HEK293T (cell line): ENCODE measurements at regions not wholly inside any gene's neighbourhood (a gene's known extent, or its start where the extent isn't known, plus 50 kb on each side); places are given as distances from the start of the nearest gene placed in this dataset.

Source experiments
- CTCF ChIA-PET: fragments of 350-600 bp; formaldehyde crosslinking; extraction: SDS; loops from one replicate; lab custom pipeline; 2021; ENCODE audit warnings: antibody characterized with exemption, inconsistent platforms; lab: Yijun Ruan, JAX
- POLR2A ChIA-PET: fragments of 350-600 bp; formaldehyde crosslinking; extraction: SDS; loops from one replicate; lab custom pipeline; 2020; ENCODE audit warnings: antibody characterized with exemption, inconsistent platforms; lab: Yijun Ruan, JAX
- DNase-seq: peaks from one replicate; pipeline ENCODE4 v3.0.0; 2012; ENCODE audit warnings: mixed read lengths; ENCODE audit errors: extremely low spot score
- ARNT ChIP-seq: fragments of 450-650 bp; IDR thresholded peaks from 2 replicates; pipeline ENCODE4 v1.6.1; 2017; ENCODE audit warnings: mild to moderate bottlenecking
- BHLHE40 ChIP-seq: fragments of 450-650 bp; IDR thresholded peaks from 2 replicates; pipeline ENCODE4 v1.6.1; 2016; ENCODE audit warnings: mild to moderate bottlenecking, moderate library complexity, borderline replicate concordance
- CTBP1 ChIP-seq: fragments of 450-650 bp; IDR thresholded peaks from 2 replicates; pipeline ENCODE4 v1.6.1; 2016; ENCODE audit warnings: borderline replicate concordance
- ELF4 ChIP-seq: fragments of 450-650 bp; IDR thresholded peaks from 2 replicates; pipeline ENCODE4 v1.6.1; 2017; ENCODE audit warnings: antibody characterized with exemption
- FOXA1 ChIP-seq: fragments of 450-650 bp; IDR thresholded peaks from 2 replicates; pipeline ENCODE4 v1.6.1; 2016; ENCODE audit warnings: mild to moderate bottlenecking
- FOXK2 ChIP-seq: fragments of 450-650 bp; IDR thresholded peaks from 2 replicates; pipeline ENCODE4 v1.6.1; 2016; ENCODE audit warnings: mild to moderate bottlenecking
- FOXM1 ChIP-seq: fragments of 450-650 bp; IDR thresholded peaks from 2 replicates; pipeline ENCODE4 v1.6.1; 2017; ENCODE audit warnings: mild to moderate bottlenecking, borderline replicate concordance
- HDGF ChIP-seq: fragments of 450-650 bp; IDR thresholded peaks from 2 replicates; pipeline ENCODE4 v1.6.1; 2017; ENCODE audit warnings: antibody characterized with exemption, borderline replicate concordance
- L3MBTL2 ChIP-seq: fragments of 450-650 bp; conservative IDR thresholded peaks from 2 replicates; pipeline ENCODE4 v1.6.1; 2016; ENCODE audit warnings: mild to moderate bottlenecking
- LEF1 ChIP-seq: fragments of 450-650 bp; IDR thresholded peaks from 2 replicates; pipeline ENCODE4 v1.6.1; 2017; ENCODE audit warnings: mild to moderate bottlenecking, borderline replicate concordance
- NFRKB ChIP-seq: fragments of 450-650 bp; IDR thresholded peaks from 2 replicates; pipeline ENCODE4 v1.6.1; 2016; ENCODE audit warnings: mild to moderate bottlenecking, moderate library complexity
- SP1 ChIP-seq: fragments of 450-650 bp; IDR thresholded peaks from 2 replicates; pipeline ENCODE4 v1.6.1; 2017
- SUZ12 ChIP-seq: fragments of 450-650 bp; IDR thresholded peaks from 2 replicates; pipeline ENCODE4 v1.6.1; 2016; ENCODE audit warnings: mild to moderate bottlenecking
- TARDBP ChIP-seq: fragments of 450-650 bp; IDR thresholded peaks from 2 replicates; pipeline ENCODE4 v1.6.1; 2016
- ZNF384 ChIP-seq: fragments of 450-650 bp; IDR thresholded peaks from 2 replicates; pipeline ENCODE4 v1.6.1; 2016
- TF ChIP-seq, protein P1 (sequence below): fragments of 450-650 bp; IDR thresholded peaks from 2 replicates; pipeline ENCODE4 v1.6.1; 2016

DNA sequence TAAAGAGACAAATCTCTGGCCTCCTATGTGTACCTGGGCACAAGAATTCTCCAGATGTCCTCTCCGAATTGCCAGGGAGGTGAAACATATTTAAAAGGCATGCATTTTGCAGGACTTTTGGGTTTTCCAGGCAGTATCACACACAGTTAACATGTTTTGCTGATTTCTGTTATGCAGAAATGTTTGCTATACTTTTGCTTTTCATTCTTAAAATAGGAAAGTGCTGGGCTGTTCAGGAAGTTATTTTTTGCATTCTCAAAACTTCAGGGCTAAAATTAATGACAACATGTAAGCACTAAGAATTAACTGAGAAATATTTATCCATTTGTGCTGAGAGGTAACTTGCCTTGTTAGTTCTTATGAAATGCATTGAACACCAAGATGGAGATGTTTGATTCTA lies 390.7 kb upstream of the CTSO start:
- DNase-seq, result no peak
- CTCF ChIA-PET, result no interaction called here
- POLR2A ChIA-PET, result no interaction called here
- no peak for TF ChIP-seq ZNF384
- TF ChIP-seq FOXA1, result no peak
- no peak for TF ChIP-seq FOXK2

DNA sequence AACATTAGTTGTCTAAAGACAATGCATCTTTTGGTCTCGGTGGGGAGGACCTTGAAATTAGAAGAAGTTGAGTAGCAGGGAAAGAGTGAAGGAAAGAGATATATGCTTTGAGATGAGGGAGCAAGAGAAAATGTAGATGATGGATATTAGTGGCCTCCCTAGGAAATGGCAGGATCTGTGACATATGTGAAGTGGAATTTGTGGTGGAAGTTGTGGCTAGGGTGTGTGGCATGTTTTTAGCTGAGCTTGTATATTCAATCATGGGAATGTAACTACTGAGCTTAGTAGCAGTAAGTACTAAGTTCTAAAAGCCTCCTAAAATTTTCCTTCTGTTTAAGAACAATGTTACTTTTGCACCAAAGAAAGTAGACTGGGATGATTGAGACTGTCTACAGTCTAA lies 382.8 kb upstream of the CTSO start:
- no peak for DNase-seq
- CTCF ChIA-PET, result no interaction called here
- TF ChIP-seq FOXA1 (no peak), LEF1 (no peak)
- POLR2A ChIA-PET, result no interaction called here

DNA sequence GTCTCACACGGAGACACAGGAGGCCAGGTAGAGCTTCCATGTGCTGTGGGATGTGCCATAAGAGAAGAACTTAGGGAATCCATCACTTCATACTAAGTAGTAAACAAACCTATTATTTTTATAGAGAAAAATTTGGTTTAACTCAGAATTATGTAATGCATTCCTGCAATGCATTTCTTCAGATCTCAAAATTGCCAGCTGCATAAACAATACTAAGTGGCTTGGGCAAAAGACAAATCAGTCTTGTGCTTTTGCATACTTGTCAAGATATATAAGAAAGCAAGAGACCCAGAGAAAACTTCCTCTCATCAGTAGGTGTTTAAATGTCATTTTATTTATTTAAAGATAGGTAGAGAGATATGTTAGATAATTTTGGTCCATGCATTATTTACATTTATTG lies 382.1 kb upstream of the CTSO start:
- CTCF ChIA-PET, result no interaction called here
- TF ChIP-seq ELF4 (no peak), FOXM1 (no peak), ARNT (no peak)
- TF ChIP-seq, protein P1, sequence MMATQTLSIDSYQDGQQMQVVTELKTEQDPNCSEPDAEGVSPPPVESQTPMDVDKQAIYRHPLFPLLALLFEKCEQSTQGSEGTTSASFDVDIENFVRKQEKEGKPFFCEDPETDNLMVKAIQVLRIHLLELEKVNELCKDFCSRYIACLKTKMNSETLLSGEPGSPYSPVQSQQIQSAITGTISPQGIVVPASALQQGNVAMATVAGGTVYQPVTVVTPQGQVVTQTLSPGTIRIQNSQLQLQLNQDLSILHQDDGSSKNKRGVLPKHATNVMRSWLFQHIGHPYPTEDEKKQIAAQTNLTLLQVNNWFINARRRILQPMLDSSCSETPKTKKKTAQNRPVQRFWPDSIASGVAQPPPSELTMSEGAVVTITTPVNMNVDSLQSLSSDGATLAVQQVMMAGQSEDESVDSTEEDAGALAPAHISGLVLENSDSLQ, result no peak
- DNase-seq, result no peak
- POLR2A ChIA-PET, result no interaction called here

DNA sequence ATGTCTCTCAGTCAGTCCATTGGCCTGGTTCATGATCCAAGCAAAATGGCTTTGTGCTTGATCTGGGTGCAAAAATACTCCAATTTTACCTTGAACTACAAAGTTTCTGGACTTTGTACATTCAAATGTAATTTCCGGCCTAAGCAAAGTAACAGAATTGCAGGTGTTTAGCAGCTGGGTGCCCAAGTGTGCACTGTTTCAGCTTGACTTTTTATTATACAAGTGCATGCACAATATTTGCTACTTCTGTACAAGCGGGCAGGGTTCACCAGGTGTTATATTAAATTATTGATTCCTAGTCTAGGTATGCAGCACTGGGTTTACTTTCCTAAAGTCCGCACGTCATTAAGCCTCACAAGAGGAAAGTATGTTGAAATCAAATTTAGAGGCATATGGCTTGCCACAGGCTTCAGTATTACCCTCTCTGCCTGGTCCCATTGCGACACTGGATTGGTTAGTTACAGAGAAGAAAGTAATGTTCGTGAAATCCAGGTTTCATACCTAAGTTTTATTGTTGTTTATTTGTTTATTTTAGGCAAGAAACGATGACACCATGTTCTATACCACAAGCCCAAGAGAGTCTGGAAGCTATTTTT lies 376.9 kb upstream of the CTSO start:
- POLR2A ChIA-PET, result no interaction called here
- no peak for TF ChIP-seq ZNF384
- no peak for TF ChIP-seq FOXM1
- TF ChIP-seq SUZ12, result no peak
- TF ChIP-seq NFRKB, result no peak
- TF ChIP-seq HDGF, result no peak
- TF ChIP-seq SP1, result no peak
- TF ChIP-seq L3MBTL2, result no peak
- no peak for TF ChIP-seq BHLHE40
- TF ChIP-seq, protein P1, result no peak
- TF ChIP-seq ELF4, result no peak
- TF ChIP-seq CTBP1, result no peak
- TF ChIP-seq TARDBP, result no peak
- TF ChIP-seq LEF1, result no peak
- DNase-seq, result no peak
- CTCF ChIA-PET, result no interaction called here

DNA sequence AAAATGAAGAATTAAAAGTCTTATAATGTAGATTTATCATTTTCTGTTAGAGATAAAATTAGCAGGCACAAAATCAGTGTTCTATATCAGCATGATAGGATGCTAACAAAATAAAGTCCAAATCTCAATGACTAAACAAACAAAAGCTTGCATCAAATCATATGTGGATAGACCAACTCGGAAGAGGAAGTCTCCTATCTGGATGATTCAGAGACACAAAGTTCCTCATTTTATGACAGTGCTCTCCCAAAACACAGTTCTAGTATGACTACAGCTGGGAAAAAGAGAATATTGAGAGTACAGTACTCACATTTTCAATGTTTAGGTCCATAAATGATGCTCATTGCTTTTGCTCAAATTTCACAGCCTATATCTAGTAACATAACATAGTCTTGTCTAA lies 376.1 kb upstream of the CTSO start:
- DNase-seq, result no peak
- ChIA-PET CTCF (no interaction called here), POLR2A (no interaction called here)

DNA sequence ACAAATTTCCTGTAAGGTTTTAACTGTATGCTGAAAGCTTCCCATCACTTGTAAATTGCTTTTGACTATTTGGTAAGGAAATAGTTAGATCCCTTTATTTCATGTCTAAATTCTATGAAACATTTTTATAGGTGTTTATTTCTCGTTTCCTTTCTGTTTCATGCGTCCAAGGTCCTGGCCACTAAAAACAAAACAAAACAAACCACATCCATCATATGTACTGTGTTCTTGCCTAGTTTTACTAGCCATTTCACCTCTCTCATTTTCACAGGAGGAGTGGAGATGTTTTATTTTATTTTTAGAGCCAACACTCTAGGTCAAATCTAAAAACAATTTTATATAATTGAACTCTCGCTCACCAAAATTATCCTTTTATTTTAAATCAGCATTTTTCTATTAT lies 375.2 kb upstream of the CTSO start:
- POLR2A ChIA-PET, result no interaction called here
- DNase-seq, result no peak
- CTCF ChIA-PET, result no interaction called here
- TF ChIP-seq ZNF384, result no peak

More for the DNA sequence above, 376.1 kb upstream of the CTSO start:
- TF ChIP-seq LEF1 (no peak), ARNT (no peak), BHLHE40 (no peak), FOXM1 (no peak), SUZ12 (no peak), FOXK2 (no peak), CTBP1 (no peak), FOXA1 (no peak), NFRKB (no peak), L3MBTL2 (no peak), ZNF384 (no peak), ELF4 (no peak)
- TF ChIP-seq, protein P1, result no peak

DNA sequence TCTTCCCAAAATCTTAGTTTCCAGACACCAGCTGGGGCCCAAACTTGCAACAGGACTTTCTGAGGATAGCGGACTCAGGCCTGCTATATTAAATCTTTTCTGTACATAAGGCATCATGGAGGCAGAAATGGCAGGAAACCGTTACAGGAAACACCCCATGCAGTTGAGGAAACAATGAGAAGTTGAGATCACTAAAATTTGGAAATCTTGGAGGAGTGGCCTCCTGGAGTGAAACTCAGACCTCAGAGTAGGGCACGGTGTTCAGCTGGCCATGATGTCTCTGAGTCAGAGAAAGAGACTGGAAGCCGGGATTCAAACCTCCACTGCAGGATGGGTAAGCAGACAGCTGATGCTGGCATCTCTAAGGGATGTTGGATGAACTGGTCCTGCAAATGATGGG lies 372.6 kb upstream of the CTSO start:
- CTCF ChIA-PET, result no interaction called here
- DNase-seq, result no peak
- TF ChIP-seq ARNT, result no peak
- no peak for TF ChIP-seq LEF1
- TF ChIP-seq FOXA1, result no peak
- no peak for TF ChIP-seq TARDBP
- TF ChIP-seq BHLHE40, result no peak
- TF ChIP-seq SUZ12, result no peak
- no peak for TF ChIP-seq ELF4
- TF ChIP-seq NFRKB, result no peak
- no peak for TF ChIP-seq FOXM1
- no peak for TF ChIP-seq SP1
- TF ChIP-seq FOXK2, result no peak
- TF ChIP-seq, protein P1, result no peak
- POLR2A ChIA-PET, result no interaction called here
